HG03060 (cell line): ENCODE measurements at regions not wholly inside any gene's neighbourhood (a gene's known extent, or its start where the extent isn't known, plus 50 kb on each side); places are given as distances from the start of the nearest gene placed in this dataset.
A peak's percentile ranks its signal among the peaks of the same experiment; 100 is the strongest.
"Not testable (repeated sequence)": the region's sequence is repeated elsewhere in the genome, so short reads cannot be mapped to it uniquely, and the experiment has no call there.

Source experiments
- ATAC-seq: cut with Tn5 transposase; IDR thresholded peaks from one replicate; pipeline ENCODE4 v1.9.1; 2021; ENCODE audit warnings: low read depth, moderate number of reproducible peaks; ENCODE audit not compliant: unreplicated experiment

DNA sequence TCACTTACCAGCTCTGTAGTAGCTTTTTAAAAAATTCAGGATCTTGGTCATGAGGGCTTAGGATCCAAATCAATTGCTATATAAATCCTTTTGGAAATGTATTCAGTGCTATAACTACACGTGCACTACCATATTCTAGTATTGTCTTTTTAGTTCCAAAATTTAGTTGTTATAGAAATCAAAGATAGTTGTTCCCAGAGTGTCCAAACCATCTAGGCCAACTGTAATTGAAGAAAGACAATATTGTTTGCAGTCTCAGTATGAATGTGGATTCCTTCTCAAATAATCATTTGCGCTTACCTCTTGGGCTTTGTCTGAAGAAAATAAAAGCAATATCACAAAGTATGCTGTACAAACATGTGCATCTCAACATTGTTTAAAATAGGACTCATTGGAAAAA is 184.1 kb upstream of the EDNRB start:
- ATAC-seq, result no peak

DNA sequence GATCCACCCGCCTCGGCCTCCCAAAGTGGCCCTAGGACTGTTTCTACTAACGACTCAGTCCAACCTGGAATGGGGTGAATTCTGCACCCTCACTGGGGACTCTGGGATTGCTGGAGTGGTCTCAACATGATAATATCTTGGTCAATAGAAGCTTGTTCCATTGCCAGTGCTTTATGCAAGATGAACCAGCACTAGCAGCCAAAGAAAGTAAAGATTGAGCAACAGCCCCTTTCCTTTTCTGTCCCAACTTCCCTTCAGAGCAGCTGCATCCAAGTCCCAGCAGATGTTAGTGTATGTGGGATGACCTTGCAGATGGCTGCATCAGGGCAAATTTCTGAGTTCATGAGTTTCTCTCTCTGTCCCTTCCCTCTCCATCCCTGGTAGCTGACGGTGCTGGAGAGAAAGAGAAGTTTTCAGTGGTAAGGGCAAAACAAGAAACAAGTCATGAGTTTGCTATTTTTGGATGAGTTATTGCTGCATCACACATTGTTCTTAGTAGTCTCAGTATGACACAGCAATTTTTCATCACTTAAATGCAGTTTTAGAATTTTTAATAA is 183.6 kb upstream of the EDNRB start:
- ATAC-seq, result peak; percentile 62

DNA sequence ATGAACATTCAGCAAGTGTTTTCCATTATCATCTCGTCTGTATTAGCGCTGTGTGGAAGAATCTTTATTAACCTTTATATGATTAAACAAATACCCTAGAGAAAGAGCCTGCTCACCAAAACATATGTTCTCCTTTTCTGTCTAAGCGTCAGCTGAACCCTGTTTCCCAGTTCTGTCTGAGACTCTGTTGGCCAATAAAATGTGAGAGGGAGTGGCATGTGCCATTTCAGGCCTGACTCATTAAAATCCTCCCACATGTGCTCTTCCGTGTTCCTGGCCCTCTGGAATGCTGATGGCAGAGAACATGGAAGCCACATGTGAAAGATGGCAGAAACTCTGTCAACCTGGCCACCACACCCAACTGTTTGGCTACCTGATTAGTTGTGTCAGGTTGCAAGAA is 181.9 kb upstream of the EDNRB start:
- ATAC-seq, result no peak

DNA sequence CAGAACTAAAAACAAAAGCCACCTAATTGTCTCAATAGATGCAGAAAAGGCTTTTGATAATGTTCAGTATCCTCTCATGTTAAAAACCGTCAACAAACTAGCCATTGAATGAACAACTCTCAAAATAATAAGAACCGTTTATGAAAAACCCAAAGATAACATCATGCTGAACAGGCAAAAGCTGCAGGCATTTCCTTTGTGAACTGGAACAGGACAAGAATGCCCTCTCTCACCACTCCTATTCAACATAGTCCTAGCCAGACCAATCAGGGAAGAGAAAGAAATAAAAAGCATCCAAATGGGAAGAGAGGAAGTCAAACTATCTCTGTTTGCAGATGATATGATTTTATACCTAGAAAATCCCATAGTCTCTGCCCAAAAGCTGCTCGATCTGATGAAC is 179.6 kb upstream of the EDNRB start:
- ATAC-seq, result no peak

DNA sequence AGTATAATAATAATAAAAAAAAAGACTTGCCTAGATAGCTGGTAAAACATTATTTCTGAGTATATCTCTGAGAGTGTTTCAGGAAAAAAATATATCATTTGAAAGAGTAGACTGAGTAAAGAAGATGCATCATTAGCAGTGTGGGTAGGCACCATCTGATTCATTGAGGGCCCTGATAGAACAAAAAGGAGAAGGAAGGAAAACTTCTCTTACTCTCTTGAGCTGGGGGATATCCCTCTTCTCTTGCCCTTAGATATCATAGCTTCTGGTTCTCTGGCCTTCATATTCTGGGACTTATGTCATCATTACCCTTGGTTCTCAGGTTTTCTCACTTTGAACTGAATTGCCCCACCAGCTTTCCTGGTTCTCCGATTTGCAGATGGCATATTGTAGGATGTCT is 177.6 kb upstream of the EDNRB start:
- ATAC-seq, result no peak

DNA sequence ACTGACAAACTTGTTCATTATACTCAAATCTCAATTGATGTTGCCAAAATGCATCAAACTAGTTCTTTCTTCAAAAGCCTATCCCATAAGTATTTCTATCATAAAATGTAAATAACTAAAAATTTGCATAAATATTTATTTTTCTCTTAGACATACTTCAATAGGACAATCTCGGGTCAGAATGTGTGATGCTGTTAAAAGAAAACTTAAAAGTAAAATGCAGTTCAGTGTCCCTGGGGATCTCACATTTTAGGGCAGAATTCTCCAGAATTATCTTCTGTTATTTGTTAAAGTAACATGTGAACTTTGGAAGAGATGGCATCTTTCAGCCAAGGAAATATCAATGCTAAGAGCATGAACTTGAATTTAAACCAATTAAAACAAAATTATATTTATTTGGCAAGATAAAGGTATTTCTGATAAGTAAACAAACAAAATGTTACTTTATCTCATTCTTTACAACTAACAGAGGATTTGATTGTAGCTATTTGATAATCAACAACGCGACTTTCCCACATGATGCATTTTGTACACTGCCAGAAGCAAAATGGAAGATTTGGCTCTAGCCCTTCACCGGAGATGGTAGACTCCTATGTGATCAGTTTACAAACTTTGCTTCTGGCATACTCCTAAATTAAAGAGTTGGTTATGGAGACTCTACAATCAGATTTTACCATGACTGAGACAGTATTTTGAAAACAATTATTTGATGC is 169.5 kb upstream of the EDNRB start:
- ATAC-seq, result no peak

DNA sequence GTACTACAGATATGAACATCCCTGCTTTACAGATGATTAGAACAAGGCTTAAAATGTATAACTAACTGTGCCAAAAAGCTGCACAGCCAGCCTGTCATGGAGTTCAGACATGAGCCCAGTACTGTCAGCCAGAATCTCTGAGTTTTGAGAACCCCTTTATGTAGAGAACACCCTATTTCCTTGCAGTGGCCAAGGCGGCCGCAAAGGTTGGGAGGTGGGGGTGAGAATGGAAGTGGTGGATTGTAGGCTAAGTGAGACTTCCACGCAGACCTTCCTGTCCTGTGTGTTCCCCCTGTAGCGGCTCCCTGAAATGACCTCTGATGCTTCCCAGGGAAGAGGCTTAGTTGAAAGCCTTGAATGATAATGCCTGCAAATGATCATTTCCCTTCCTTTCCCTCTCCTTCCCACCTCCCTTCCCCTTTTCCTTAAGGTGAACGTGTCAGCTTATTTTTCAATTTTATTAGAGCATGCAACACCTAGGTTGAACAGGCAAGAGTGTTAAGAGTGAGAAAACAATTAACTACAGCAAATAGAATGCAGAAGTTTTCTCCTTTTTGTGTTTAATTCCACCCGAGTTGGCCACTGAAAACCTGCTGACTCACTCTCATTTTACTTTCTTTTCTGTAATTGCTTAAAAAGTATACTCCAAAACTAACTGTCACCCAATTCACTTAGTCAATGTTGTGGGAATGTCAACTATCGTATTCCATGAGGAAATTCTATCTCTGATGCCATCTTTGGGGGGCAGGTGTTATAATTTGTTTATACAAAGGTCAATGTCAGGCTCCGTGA is 167.0 kb upstream of the EDNRB start:
- ATAC-seq, result no peak

DNA sequence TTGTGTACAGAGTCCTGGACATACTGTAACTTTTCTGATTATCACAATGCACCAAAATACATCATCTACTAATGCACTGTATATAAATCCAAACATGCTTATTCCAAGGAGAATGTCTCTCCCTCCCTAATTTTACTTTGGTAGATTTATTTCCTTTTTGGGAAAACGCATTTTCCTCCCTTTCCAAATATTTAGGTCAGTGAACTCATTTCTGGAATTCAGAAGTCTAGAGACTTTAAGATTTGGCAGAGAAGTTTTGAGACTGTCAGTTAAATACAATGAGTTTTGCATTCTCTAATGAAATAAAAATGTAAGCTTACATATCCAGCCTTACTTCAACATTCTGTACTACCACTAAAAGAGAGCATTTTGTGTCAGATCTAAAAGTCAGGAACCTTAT is 165.8 kb upstream of the EDNRB start:
- no peak for ATAC-seq

DNA sequence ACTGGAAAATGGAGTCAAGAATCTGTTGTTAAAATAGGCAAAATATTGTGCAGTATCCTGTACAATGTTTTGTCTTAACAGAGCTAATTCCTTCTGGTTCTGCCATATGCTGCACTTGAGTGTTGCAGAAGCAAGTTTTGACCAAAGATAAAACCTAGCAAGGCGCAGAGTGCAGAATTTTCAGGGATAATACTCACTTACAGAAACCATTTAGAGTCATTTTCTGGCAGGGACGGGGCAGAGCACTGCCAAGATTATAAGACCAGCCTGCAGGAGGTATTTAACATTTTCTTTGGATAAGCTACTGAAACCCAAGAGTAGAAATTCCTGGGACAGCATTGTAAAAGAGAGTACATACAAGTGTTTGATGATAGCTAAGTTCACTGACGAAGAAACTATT is 159.5 kb upstream of the EDNRB start:
- ATAC-seq, result no peak

DNA sequence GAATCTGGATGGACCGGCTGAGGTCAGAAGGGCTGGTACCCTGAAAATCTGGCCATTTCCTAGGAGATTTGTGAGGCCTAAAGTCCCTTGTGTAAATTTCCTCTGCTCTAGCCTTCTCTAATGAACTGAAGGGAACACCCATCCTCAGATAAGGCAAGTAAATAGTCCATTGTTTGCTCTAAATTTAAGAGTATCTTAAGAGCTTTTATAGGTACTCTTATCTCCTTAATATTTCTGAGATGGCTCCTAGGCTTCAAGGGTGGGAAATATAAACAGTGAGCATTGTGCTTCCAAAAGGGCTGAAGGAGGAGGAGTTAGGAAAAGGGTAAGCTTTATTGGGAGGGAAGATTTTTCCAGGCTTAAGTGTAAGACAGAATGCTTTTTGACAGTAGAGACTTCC is 148.7 kb upstream of the EDNRB start:
- no peak for ATAC-seq

DNA sequence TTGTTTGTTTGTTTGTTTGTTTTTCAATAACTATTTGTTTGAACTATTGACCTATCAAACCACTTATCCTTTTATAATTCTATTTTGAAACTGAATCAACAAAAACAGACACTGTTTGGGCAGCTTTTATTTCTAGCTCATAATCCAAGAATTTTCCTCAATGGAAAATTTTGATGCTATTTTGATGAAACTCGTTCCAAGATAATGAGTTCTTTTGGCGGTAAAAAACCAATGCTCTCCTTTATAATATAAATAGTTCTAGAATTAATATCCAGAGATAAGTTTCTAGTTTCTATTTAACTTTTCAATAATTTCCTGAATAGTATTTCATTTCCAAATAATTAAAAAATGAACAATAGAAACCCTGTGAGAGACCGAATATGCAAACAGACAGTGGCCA is 146.5 kb upstream of the EDNRB start:
- ATAC-seq, result no peak

DNA sequence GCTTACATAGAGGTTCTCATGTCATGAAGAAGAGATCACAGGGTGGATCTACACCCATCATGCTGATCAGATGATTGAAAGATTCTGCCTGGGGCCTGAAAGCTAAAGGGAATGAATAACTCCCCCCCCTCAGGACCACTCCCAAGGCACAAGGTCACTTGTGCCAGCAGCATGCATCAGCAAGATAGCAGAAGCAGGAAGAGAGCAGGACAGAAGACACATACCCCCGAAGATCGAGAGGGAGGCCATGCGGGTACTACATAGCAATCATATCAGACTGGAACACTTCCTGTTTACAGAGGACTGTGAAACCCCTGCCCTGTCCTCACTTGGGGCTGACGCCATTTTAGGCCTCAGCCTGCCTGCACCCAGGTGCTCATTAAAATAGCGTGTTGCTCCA is 143.2 kb upstream of the EDNRB start:
- ATAC-seq, result no peak

DNA sequence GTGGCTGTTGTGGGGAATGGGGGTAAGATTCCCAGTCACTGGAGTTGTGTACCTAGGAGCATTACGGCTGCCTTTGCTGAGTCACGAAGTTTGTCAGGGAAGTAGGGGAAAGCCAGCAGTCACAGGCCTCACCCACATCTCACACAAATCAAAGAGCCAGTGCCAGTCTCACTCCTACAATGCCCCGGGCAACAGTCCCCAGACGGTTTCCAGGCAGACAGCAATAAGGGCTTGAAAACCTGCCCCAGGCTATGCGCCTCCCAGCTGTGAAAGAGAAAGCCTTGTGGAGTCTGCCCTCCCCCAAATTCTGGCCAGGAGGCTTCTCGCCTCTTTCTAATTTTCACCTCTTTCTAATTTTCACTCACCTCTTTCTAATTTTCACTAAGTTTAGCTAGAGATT is 142.3 kb upstream of the EDNRB start:
- no peak for ATAC-seq

DNA sequence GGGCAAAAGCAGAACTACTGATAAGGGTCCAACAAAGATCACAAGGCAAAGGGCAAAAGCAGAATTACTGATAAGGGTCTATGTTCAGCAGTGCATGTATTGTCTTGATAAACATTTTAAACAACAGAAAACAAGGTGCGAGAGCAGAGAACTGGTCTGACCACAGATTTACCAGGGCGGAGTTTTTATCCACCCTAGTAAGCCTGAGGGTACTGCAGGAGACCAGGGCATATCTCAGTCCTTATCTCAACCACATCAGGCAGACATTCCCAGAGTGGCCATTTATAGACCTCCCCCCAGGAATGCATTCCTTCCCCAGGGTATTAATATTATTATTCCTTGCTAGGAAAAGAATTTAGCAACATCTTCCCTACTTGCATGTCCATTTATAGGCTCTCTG is 138.2 kb upstream of the EDNRB start:
- not testable (repeated sequence) for ATAC-seq

DNA sequence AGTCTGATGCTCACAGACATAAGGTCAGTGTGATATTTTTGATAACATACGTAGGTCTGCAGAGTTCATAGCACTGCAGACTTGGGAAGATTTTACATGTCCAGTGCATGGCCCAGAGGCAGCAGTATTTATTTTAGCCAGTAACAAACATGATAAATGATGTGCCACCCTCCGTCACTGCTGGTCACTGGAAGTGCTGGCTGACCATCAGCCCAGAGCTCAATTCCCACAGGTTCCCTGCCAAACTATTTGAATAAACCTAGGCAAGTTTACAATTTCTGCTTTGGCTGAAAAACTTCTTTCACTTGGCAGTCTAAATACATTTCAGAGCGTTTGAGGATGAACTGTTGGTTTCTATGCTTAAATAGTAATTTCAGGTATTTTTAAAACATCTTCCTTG is 135.5 kb upstream of the EDNRB start:
- ATAC-seq, result no peak

DNA sequence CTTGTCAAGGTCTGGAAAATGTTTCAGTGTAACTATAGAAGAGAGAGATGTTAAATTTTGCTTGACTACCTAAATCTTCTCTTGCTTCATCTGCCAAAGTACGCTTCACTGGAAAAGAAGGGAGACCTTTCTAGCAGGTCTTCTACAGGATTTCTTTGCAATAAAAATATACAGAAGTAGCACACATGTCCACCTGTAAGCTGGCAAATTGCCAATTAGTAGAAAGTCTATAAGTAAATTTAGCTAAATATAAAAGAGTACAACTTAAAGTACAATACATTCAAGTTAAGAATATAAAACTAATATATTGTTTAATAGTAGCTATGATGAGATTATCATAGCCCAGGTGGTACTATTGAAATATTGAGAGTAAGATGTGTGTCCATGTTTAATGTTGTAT is 128.5 kb upstream of the EDNRB start:
- ATAC-seq, result no peak

DNA sequence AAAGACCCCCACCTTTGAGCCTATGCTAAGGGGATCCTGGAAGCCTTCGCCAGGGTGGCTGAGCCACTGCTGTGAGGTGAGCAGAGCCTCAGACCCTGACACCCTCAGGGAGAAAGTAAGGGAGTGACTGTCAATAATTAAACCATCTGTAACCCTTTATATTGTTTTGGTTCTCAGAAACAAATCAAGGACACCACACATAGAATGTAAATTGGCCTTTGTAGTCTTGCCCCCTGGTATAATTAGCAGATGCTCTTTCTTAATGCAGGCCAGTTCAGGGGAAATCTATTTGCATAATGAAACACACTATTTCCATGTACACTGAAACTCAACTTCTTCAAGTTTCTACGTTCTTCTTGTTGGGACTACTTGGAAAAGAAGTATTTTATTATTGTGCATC is 127.7 kb upstream of the EDNRB start:
- no peak for ATAC-seq

DNA sequence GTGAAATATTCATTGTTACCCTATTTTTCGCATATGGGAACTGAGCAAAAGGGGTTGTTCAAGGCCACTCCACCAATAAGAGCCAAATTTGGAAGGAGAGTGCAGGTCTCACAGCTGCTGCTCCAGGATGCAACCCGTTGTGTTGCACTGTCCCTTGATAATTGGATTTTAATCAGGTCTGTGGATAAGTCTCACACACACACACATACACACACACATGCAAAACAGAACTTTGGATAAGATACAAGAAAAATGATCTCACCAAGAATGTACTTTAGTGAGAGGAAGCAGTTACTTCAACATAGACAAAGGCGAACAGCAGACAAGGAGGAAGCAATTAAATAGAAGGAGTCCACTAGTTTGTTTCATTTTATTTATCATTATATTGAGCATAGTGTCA is 127.3 kb upstream of the EDNRB start:
- no peak for ATAC-seq

DNA sequence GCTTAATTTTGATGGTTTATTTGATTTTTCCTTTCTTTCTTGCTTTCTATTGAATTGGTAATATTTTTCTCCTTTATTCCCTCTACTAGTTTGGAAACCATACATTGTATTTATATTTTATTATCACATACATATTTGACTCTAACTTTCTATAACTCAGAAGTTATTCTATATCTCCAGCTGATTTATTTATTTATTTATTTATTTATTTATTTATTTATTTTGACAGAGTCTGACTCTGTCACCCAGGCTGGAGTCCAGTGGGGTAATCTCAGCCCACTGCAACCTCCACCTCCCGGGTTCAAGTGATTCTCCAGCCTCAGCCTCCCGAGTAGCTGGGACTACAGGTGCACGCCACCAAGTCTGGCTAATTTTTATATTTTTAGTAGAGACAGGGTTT is 122.7 kb upstream of the EDNRB start:
- not testable (repeated sequence) for ATAC-seq

DNA sequence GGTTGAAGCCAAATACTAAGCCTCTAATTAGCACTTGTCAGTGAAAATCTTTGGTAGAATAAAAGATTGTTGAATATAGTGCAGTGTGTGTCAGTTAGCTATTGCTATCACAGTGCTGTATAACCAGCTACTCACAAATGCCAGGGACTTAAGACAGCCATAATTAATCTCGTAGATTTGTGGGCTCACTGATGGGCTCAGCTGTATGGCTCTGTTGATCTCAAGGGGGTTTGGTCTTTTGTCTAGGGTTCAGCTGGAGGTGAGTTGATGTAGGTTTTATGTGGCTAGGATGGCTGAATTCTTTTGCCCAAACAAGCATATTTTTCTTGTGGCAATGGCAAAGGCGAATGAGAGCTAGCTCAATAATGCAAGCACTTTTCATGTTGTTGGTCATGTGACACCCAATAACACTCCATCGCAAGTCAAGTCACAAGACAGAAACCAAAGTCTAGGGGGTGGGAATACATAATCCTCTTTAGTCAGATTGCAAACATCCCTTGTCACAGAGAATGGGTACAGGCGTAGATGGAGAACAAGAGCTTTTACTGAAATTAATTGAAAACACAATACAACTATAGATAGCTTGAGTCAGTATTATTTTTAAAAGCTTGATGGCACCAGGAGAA is 121.7 kb upstream of the EDNRB start:
- ATAC-seq, result no peak

DNA sequence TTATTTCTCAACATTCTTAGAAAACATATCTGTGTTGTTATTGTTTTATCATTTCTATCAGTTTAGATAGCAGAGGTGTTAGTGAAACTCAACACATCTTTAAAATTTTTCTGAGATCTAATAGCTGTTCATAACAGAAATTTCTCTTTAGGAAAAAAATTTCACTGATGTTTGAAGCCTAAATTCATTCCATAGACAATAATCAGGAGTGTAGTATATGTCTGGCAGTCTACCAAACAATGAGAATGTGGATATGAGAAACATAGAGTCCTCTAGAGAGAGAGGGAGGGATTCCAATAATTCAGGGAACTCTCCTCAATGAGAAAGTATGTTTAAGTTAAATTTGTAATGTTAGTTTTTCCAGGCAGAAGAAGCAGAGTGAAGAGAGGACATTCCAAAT is 118.2 kb upstream of the EDNRB start:
- no peak for ATAC-seq

DNA sequence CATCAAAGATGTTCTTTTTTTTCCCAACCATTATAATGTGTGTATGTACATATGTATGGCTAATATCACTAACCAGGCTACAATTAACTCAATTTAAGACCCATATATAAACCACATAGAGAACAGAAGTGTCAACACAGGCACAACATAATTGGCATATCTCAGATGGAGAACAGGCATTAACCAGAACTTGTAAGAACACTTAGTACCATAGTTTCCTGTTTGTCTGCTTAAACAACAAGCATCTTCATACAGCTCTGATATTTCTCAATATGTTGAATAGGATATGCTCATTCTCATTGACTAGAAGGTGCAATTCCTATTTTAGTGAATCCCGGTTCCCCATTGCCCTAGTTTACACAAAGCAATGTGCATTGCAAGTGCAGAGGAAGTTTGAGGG is 116.9 kb upstream of the EDNRB start:
- no peak for ATAC-seq
